WTC11 (cell line): ENCODE measurements at regions not wholly inside any gene's neighbourhood (a gene's known extent, or its start where the extent isn't known, plus 50 kb on each side); places are given as distances from the start of the nearest gene placed in this dataset.

Experiments used
- CTCF ChIP-seq: fragments of 200-600 bp; IDR thresholded peaks from 2 replicates; pipeline ENCODE4 v1.8.0; 2022; ENCODE audit warnings: antibody characterized with exemption
- E2F4 ChIP-seq: sonication (generic); formaldehyde crosslinking; IDR thresholded peaks from 2 replicates; pipeline ENCODE4 v1.8.1; 2022; ENCODE audit warnings: low read depth, mild to moderate bottlenecking, moderate library complexity, missing genetic modification reagents, borderline replicate concordance
- FOXP1 ChIP-seq: sonication (generic); formaldehyde crosslinking; IDR thresholded peaks from 2 replicates; pipeline ENCODE4 v1.8.0; 2022; ENCODE audit warnings: missing genetic modification reagents, mild to moderate bottlenecking, moderate library complexity, borderline replicate concordance
- GABPB1 ChIP-seq: sonication (generic); formaldehyde crosslinking; IDR thresholded peaks from 2 replicates; pipeline ENCODE4 v1.8.1; 2023; ENCODE audit warnings: mild to moderate bottlenecking, missing genetic modification reagents
- NR1H2 ChIP-seq: sonication (generic); formaldehyde crosslinking; IDR thresholded peaks from 2 replicates; pipeline ENCODE4 v1.9.0; 2021; ENCODE audit warnings: mild to moderate bottlenecking, moderate library complexity, missing genetic modification reagents
- NR3C1 ChIP-seq: sonication (generic); formaldehyde crosslinking; conservative IDR thresholded peaks from 2 replicates; pipeline ENCODE4 v1.8.1; 2023; ENCODE audit warnings: low read depth, mild to moderate bottlenecking, missing genetic modification reagents
- SP1 ChIP-seq: sonication (generic); formaldehyde crosslinking; conservative IDR thresholded peaks from 2 replicates; pipeline ENCODE4 v1.8.1; 2022; ENCODE audit warnings: missing genetic modification reagents
- ZNF121 ChIP-seq: sonication (generic); formaldehyde crosslinking; IDR thresholded peaks from 2 replicates; pipeline ENCODE4 v1.8.0; 2023; ENCODE audit warnings: missing genetic modification reagents
- ZNF232 ChIP-seq: sonication (generic); formaldehyde crosslinking; IDR thresholded peaks from 2 replicates; pipeline ENCODE4 v1.8.0; 2022; ENCODE audit warnings: mild to moderate bottlenecking, missing genetic modification reagents

- TF ChIP-seq CTCF (no peak), E2F4 (CRISPR knock-in tag) (no peak), SP1 (CRISPR knock-in tag) (no peak), ZNF232 (CRISPR knock-in tag) (no peak), NR1H2 (no peak), GABPB1 (CRISPR knock-in tag) (no peak), ZNF121 (CRISPR knock-in tag) (no peak), FOXP1 (CRISPR knock-in tag) (no peak), NR3C1 (CRISPR knock-in tag) (no peak)
Observed at GRCh38 chr4:151887031-151887815, 126.4 kb upstream of the GATB start.
